Endothelial cell of umbilical vein (primary cell): ENCODE measurements at regions not wholly inside any gene's neighbourhood (a gene's known extent, or its start where the extent isn't known, plus 50 kb on each side); places are given as distances from the start of the nearest gene placed in this dataset.

Experiments
- BruUV-seq: library from RNA; stranded (reverse); fragments of 400-500 nt; replicated peaks from 2 replicates; lab custom pipeline; 2021; lab: Mats Ljungman, UMichigan
- CTCF ChIA-PET: fragments of 300-600, 350-600 bp; sonication (Branson Sonifier 250); formaldehyde crosslinking; loops from one replicate; lab custom pipeline; 2021; ENCODE audit warnings: antibody characterized with exemption, inconsistent platforms; lab: Charles Lee
- POLR2A ChIA-PET: fragments of 300-600, 350-600 bp; sonication (Branson Sonifier 250); formaldehyde crosslinking; loops from one replicate; lab custom pipeline; 2021; ENCODE audit warnings: antibody characterized with exemption, inconsistent platforms; lab: Charles Lee
- DNase-seq: peaks from one replicate; pipeline ENCODE4 v3.0.0-alpha.2; 2011; ENCODE audit warnings: low read depth, low spot score
- FAIRE-seq: peaks from 2 replicates; lab custom pipeline; 2011; peaks lifted over from hg19 to GRCh38; lab: Jason Lieb, UNC
- H2AFZ ChIP-seq: 2 replicates; pipeline ENCODE4 v1.6.0; 2012; ENCODE audit warnings: low read depth, low read length, control low read depth, inconsistent platforms
- H3K27ac ChIP-seq: 2 replicates; pipeline ENCODE4 v1.5.1; 2011; ENCODE audit warnings: low read depth, mild to moderate bottlenecking, control low read depth, low read length, moderate library complexity; ENCODE audit not compliant: insufficient read depth
- H3K27me3 ChIP-seq, 2 experiments: 2 replicates each; pipeline versions ENCODE4 v1.6.0 to v1.6.1; 2011; ENCODE audit warnings: low read length in 2 of 2, mixed read lengths in 1 of 2; ENCODE audit not compliant: control insufficient read depth in 2 of 2, insufficient read depth in 2 of 2
- H3K36me3 ChIP-seq, 2 experiments: 2 replicates in 1 of 2; 3 replicates in 1 of 2; pipeline ENCODE4 v1.5.1; 2011; ENCODE audit warnings: low read length in 2 of 2, mild to moderate bottlenecking in 1 of 2, moderate library complexity in 1 of 2; ENCODE audit not compliant: control insufficient read depth in 2 of 2, insufficient read depth in 2 of 2; ENCODE audit errors: extremely low read depth in 1 of 2
- H3K4me1 ChIP-seq: 3 replicates; pipeline ENCODE4 v1.5.1; 2011; ENCODE audit warnings: mild to moderate bottlenecking, low read length; ENCODE audit not compliant: control insufficient read depth, insufficient read depth; ENCODE audit errors: extremely low read depth
- H3K4me2 ChIP-seq: 2 replicates; pipeline ENCODE4 v1.6.1; 2011; ENCODE audit warnings: low read length, control low read depth, mixed read lengths; ENCODE audit not compliant: insufficient read depth
- H3K4me3 ChIP-seq, 3 experiments: fragments of 200-600 bp in 1 of 3; sonication (generic), shearing (Covaris generic) in 1 of 3; replicated peaks in 1 of 3; 2 replicates each; pipeline ENCODE4 v1.5.1; 2011 to 2016; ENCODE audit warnings: control low read depth in 3 of 3, low read length in 3 of 3, mild to moderate bottlenecking in 2 of 3, inconsistent platforms in 1 of 3, low read depth in 1 of 3, moderate library complexity in 1 of 3; ENCODE audit not compliant: insufficient read depth in 1 of 3
- H3K79me2 ChIP-seq: 2 replicates; pipeline ENCODE4 v1.6.0; 2012; ENCODE audit warnings: low read length, inconsistent platforms; ENCODE audit not compliant: control insufficient read depth, insufficient read depth
- H3K9ac ChIP-seq: replicated peaks from 2 replicates; pipeline ENCODE3; 2011; ENCODE audit warnings: low read length, control low read depth; ENCODE audit not compliant: insufficient read depth; ENCODE audit errors: extremely low read depth
- H3K9me1 ChIP-seq: replicated peaks from 3 replicates; pipeline ENCODE4 v1.6.0; 2011; ENCODE audit warnings: mild to moderate bottlenecking, low read length; ENCODE audit not compliant: control insufficient read depth, insufficient read depth; ENCODE audit errors: extremely low read depth
- H3K9me3 ChIP-seq: replicated peaks from 2 replicates; pipeline ENCODE4 v1.5.1; 2012; ENCODE audit warnings: low read length, inconsistent platforms; ENCODE audit not compliant: control insufficient read depth, insufficient read depth
- H4K20me1 ChIP-seq: replicated peaks from 2 replicates; pipeline ENCODE3; 2011; ENCODE audit warnings: mild to moderate bottlenecking, low read length; ENCODE audit not compliant: control insufficient read depth, insufficient read depth; ENCODE audit errors: extremely low read depth
- CTCF ChIP-seq, 2 donors: IDR thresholded peaks; 1 replicate in 1 of 2; 2 replicates in 1 of 2; pipeline ENCODE4 v1.5.1; 2011; ENCODE audit warnings: low read length in 2 of 2, mild to moderate bottlenecking in 2 of 2, moderate library complexity in 2 of 2, control low read depth in 1 of 2, inconsistent platforms in 1 of 2, low read depth in 1 of 2; ENCODE audit not compliant: insufficient read depth in 1 of 2; ENCODE audit errors: extremely low read depth in 1 of 2
- EZH2 ChIP-seq: IDR thresholded peaks from 2 replicates; pipeline ENCODE4 v1.6.1; 2012; ENCODE audit warnings: borderline replicate concordance, low read depth, mild to moderate bottlenecking, moderate library complexity, low read length, inconsistent platforms; ENCODE audit not compliant: severe bottlenecking
- FOS ChIP-seq: IDR thresholded peaks from 2 replicates; pipeline ENCODE4 v1.6.1; 2011; ENCODE audit warnings: mild to moderate bottlenecking, low read length, moderate library complexity, borderline replicate concordance; ENCODE audit not compliant: insufficient read depth
- GATA2 ChIP-seq: IDR thresholded peaks from 2 replicates; pipeline ENCODE4 v1.7.0; 2011; ENCODE audit warnings: low read depth, mild to moderate bottlenecking, moderate library complexity, mixed read lengths, low read length; ENCODE audit not compliant: insufficient read length, insufficient read depth
- JUN ChIP-seq: IDR thresholded peaks from 2 replicates; pipeline ENCODE4 v1.6.1; 2011; ENCODE audit warnings: borderline replicate concordance, low read depth; ENCODE audit not compliant: insufficient read length, insufficient read depth
- MAX ChIP-seq: IDR thresholded peaks from 2 replicates; pipeline ENCODE4 v1.6.1; 2011; ENCODE audit not compliant: insufficient read depth, insufficient read length
- POLR2A ChIP-seq: IDR thresholded peaks from 2 replicates; pipeline ENCODE4 v1.6.1; 2012; ENCODE audit warnings: low read depth, mild to moderate bottlenecking, control low read depth, low read length
- POLR2AphosphoS5 ChIP-seq: IDR thresholded peaks from 2 replicates; pipeline ENCODE4 v1.6.1; 2012; ENCODE audit warnings: low read depth, mild to moderate bottlenecking, control low read depth, low read length, moderate library complexity; ENCODE audit not compliant: insufficient read depth
- dilution Hi-C: fragments of 300-500 bp; cut with MboI; formaldehyde crosslinking; loops from one replicate; pipeline ENCODE4 v1.15.0; 2019; ENCODE audit warnings: low sequenced_read_pairs; ENCODE audit not compliant: extremely low pct_ligation_motif_present
- intact Hi-C: fragments of 100-400 bp; cut with micrococcal nuclease; formaldehyde crosslinking; loops from one replicate; pipeline ENCODE4 v1.10.0; 2022

GRCh38 chr14:76971549-76971948, 57.0 kb downstream of the IRF2BPL start:
- Histone ChIP-seq H3K4me3 (no peak overlapping the region), H3K79me2 (no peaks in the 10 kb centered on the region), H3K9ac (no peak overlapping the region), H3K4me1 (no peaks in the 10 kb centered on the region), H3K9me1 (no peaks in the 10 kb centered on the region), H2AFZ (no peak overlapping the region), H4K20me1 (no peaks in the 10 kb centered on the region), H3K27ac (no peak overlapping the region), H3K27me3 (no peaks in the 10 kb centered on the region), H3K4me2 (no peak overlapping the region), H3K36me3 (no peaks in the 10 kb centered on the region), H3K9me3 (no peaks in the 10 kb centered on the region)
- no peak for FAIRE-seq
- CTCF ChIA-PET = interaction anchor here (0.8 to 1.0 kb wide), 2 partner anchors 24 kb away, joined by 3 read pairs; no protein-coding TSS in a partner anchor
- no TSS peak for BruUV-seq
- TF ChIP-seq POLR2AphosphoS5 (no peak), EZH2 (no peak), MAX (no peak), JUN (no peak)
- POLR2A ChIA-PET = no interaction called here
- DNase-seq = no peak
- dilution Hi-C loops (no loop called here), intact Hi-C loops (no loop called here)

- DNase-seq (no peak), FAIRE-seq (no peak)
- Histone ChIP-seq H3K27ac (no peak overlapping the region), H3K4me3 (no peak overlapping the region), H2AFZ (no peak overlapping the region), H3K4me1 (no peaks in the 10 kb centered on the region), H3K9me1 (no peaks in the 10 kb centered on the region), H3K27me3 (no peaks in the 10 kb centered on the region), H3K9me3 (no peaks in the 10 kb centered on the region), H3K9ac (no peak overlapping the region), H3K4me2 (no peak overlapping the region), H3K79me2 (no peaks in the 10 kb centered on the region), H3K36me3 (no peaks in the 10 kb centered on the region), H4K20me1 (no peaks in the 10 kb centered on the region)
- intact Hi-C loops = no loop called here
- no peak for TF ChIP-seq POLR2A
- TF ChIP-seq MAX = no peak
- no peak for TF ChIP-seq JUN
- TF ChIP-seq POLR2AphosphoS5 = no peak
- TF ChIP-seq FOS = no peak
- TF ChIP-seq GATA2 = no peak
- TF ChIP-seq CTCF (IDR thresholded peaks at IDR 0.05; ENCODE audit: extremely low read depth in 1 of 2, insufficient read depth in 1 of 2, low read depth in 1 of 2, low read length in 2 of 2) = no peak
- POLR2A ChIA-PET = interaction anchor here (0.7 kb wide), 1 partner anchor 102 kb away, joined by 10 read pairs; no protein-coding TSS in a partner anchor
- dilution Hi-C loops = no loop called here
- no TSS peak for BruUV-seq
- CTCF ChIA-PET = interaction anchor here (0.6 to 1.3 kb wide), 3 partner anchors 10 to 48 kb away, joined by 3 read pairs; no protein-coding TSS in a partner anchor
Observed at GRCh38 chr14:76968621-76969063, 59.9 kb downstream of the IRF2BPL start.
